ENCODE measurements at regions not wholly inside any gene's neighbourhood (a gene's known extent, or its start where the extent isn't known, plus 50 kb on each side); places are given as distances from the start of the nearest gene placed in this dataset.

DNA sequence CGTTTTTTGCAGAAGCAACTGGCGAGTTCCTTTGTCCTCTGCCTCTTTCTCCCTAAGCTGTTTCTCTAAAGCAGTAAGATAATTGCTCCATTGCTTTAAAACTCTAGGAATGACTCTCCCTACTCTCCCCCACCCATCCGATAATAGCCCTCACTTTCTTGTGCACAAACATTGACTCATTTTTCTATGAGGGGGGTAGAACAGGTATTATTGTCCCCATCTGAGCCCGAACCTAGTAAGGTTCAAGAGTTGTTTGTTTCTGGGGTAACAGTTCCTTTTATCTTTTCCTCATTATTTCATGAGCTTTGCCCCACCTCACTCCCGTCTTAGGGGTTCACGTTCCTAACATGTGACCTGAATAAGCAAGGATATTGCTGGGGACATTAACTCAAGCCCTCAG, 190.6 kb downstream of the EMP1 start:
- no peak overlapping the region for H3K4me3 ChIP-seq (ENCODE audit: low read length)
- no peak for DNase-seq (ENCODE audit: low read depth)
- TF ChIP-seq, protein P1, sequence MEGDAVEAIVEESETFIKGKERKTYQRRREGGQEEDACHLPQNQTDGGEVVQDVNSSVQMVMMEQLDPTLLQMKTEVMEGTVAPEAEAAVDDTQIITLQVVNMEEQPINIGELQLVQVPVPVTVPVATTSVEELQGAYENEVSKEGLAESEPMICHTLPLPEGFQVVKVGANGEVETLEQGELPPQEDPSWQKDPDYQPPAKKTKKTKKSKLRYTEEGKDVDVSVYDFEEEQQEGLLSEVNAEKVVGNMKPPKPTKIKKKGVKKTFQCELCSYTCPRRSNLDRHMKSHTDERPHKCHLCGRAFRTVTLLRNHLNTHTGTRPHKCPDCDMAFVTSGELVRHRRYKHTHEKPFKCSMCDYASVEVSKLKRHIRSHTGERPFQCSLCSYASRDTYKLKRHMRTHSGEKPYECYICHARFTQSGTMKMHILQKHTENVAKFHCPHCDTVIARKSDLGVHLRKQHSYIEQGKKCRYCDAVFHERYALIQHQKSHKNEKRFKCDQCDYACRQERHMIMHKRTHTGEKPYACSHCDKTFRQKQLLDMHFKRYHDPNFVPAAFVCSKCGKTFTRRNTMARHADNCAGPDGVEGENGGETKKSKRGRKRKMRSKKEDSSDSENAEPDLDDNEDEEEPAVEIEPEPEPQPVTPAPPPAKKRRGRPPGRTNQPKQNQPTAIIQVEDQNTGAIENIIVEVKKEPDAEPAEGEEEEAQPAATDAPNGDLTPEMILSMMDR (conservative IDR thresholded peaks at IDR 0.05; ENCODE audit: low read depth, low read length): no peak

GRCh38 chr12:13386323-13387039, 190.0 kb downstream of the EMP1 start:
- DNase-seq (ENCODE audit: low read depth): no peak
- no peak overlapping the region for H3K4me3 ChIP-seq (ENCODE audit: low read length)
- TF ChIP-seq, protein P1 (conservative IDR thresholded peaks at IDR 0.05; ENCODE audit: low read depth, low read length): no peak

DNA sequence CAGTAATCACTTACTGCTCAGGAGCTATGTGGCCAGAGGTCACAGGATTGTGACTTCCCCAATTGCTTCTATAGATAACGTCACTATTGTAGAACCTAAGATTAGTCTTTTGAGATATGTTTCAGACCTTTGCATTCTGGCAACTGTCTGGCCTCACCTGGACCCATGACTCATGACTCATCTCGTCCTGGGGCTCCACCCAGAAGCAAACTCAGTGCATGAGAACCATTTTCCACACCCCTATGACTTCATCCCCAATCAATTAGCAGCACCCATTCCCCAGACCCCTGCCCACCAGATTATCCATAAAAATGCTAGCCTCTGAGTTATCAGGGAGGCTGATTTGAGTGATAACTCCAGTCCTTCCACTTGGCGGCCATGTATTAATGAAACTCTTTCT, 186.9 kb downstream of the EMP1 start:
- no peak for DNase-seq (ENCODE audit: low read depth)
- TF ChIP-seq, protein P1 (conservative IDR thresholded peaks at IDR 0.05; ENCODE audit: low read depth, low read length): no peak

GRCh38 chr12:13380297-13380696, 183.8 kb downstream of the EMP1 start:
- H3K4me3 ChIP-seq (ENCODE audit: low read length): no peak overlapping the region
- TF ChIP-seq, protein P1 (conservative IDR thresholded peaks at IDR 0.05; ENCODE audit: low read depth, low read length): no peak
- DNase-seq (ENCODE audit: low read depth): no peak

More for the DNA sequence above, 186.9 kb downstream of the EMP1 start:
- no peak overlapping the region for H3K4me3 ChIP-seq (ENCODE audit: low read length)

- DNase-seq (ENCODE audit: low read depth): no peak
- H3K4me3 ChIP-seq (ENCODE audit: low read length): no peak overlapping the region
- TF ChIP-seq, protein P1 (conservative IDR thresholded peaks at IDR 0.05; ENCODE audit: low read depth, low read length): no peak
These were observed 183.1 kb downstream of the EMP1 start for GRCh38 chr12:13379531-13380188.

DNA sequence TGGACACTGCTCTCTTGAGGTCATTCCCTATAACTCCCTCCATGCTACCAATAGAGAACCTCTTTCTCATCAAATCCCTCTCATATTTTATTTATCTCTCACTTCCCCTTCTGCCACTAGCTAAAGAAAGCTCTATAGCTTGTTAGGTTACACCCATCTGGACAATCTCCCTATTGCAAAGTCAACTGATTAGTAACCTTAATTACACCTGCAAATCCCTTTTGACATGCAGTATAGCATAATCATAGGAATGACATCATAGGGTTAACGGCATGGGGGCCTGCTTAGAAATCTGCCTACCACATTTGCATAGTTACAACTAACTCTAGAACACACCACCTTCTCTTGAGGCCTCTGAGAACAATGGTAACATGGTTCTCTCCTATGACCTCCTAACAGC, 181.2 kb downstream of the EMP1 start:
- DNase-seq (ENCODE audit: low read depth): no peak
- H3K4me3 ChIP-seq (ENCODE audit: low read length): no peak overlapping the region
- TF ChIP-seq, protein P1 (conservative IDR thresholded peaks at IDR 0.05; ENCODE audit: low read depth, low read length): no peak
